Loucy (cell line): ENCODE measurements at regions not wholly inside any gene's neighbourhood (a gene's known extent, or its start where the extent isn't known, plus 50 kb on each side); places are given as distances from the start of the nearest gene placed in this dataset.

Source experiments
- CTCF ChIP-seq: fragments of 200-600 bp; sonication (generic); conservative IDR thresholded peaks from 2 replicates; pipeline ENCODE4 v1.5.1; 2014; ENCODE audit warnings: mild to moderate bottlenecking, antibody characterized with exemption, low read length
- EZH2phosphoT487 ChIP-seq: fragments of 200-600 bp; IDR thresholded peaks from 2 replicates; pipeline ENCODE4 v1.6.1; 2018; ENCODE audit warnings: antibody characterized with exemption, mild to moderate bottlenecking, moderate library complexity, borderline replicate concordance

DNA sequence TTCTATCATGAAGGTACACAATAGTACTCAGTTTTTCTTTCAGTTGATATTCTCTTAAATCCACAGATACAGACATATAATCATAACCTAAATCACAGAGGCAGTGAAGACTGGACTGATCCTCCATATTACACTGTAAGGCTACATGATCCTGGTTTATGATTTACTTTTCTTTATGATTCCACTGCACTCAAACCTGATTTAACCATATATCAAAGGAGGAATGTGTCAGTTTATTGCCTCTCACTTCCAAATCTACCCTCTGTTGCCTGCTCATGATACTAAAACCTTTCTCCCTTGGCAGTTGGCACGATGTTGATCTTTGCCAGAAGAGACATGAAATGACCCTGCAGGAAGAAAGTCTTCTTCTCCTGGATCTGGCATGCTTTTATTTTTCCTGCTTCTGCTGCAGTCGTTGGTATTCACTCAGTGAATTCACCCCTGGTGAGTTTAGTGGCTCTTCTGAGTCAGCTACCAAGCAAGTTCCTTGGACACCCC lies 426.4 kb downstream of the MBD2 start:
- no peak for TF ChIP-seq CTCF
- TF ChIP-seq EZH2phosphoT487 = no peak
